Retina (tissue), 1 donor: ENCODE measurements at regions not wholly inside any gene's neighbourhood (a gene's known extent, or its start where the extent isn't known, plus 50 kb on each side); places are given as distances from the start of the nearest gene placed in this dataset.

Source experiments
- DNase-seq: peaks from one replicate; pipeline ENCODE4 v3.0.0-alpha.2; 2016

DNA sequence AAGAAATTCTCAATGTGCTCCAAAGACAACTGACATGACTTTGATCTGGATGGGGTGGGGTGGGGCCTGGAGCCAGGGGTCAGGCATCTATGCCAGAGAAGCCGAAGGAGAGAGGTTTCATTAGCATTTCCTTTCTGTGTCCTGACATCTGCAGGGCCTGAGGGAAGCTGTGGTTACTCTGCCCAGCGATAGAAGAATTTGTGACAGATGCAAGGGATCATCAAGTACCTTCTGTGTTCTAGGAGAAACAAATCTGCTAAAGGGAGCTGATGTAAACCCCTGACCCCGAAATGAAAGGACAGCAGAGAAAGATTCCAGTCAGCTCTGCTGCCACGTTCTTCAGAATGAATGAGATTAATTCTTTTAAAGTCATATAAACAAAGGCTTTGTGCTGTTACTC is 335.7 kb downstream of the PRELID2 start:
- no peak for DNase-seq

DNA sequence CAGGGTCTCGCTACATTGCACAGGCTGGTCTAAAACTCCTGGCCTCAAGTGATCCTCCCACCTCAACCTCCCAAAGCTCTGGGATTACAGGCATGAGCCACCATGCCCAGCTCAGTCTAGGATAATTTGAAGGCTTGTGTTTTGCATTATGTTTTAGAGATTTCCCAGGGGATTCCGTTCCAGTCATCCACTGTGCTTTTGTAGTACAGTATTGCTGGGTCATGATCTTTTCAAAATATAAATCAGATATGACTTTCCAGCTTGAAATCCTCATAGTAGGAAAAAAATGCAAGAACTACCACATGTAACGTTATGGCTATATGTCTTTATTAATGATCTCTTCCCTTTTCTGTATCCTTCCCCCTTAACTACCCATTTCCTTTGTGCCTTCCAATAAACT is 338.1 kb downstream of the PRELID2 start:
- DNase-seq = no peak

DNA sequence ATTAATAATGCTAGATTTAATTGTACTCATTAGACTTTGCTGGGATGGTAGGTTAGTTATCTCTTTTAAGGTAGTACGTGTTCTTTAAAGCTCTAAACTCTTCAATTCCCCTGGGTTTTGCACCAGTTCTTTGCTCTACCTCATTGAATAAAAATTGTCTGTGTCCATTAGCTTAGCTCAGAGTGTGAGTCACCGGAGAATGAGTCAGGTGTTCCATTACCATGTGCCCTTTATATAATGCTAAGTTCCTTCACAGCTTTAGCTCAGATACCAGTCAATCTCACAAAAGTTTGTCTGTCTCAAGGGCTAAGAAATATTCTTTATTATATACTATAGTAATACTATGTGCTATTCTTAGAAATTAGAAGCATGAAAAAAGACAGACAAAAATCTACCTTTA is 339.4 kb downstream of the PRELID2 start:
- no peak for DNase-seq

DNA sequence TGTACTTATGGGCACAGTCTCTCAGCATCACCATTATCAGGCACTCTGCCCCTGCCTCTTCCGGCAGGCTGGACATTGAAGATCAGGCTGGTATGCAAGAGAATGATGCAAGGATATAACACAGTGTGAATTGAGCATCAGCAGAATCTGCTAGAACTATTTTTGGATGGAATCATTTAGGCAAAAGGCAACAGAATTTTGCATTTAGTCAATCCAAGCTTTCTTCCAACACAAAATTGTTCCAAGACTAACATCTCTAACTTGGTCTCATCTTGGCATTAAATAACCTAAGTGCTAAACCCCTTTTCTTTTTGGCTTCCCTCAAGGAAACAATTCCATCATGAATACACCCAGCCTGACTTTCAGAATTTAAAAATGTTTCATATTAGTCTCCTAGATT is 339.9 kb downstream of the PRELID2 start:
- no peak for DNase-seq

DNA sequence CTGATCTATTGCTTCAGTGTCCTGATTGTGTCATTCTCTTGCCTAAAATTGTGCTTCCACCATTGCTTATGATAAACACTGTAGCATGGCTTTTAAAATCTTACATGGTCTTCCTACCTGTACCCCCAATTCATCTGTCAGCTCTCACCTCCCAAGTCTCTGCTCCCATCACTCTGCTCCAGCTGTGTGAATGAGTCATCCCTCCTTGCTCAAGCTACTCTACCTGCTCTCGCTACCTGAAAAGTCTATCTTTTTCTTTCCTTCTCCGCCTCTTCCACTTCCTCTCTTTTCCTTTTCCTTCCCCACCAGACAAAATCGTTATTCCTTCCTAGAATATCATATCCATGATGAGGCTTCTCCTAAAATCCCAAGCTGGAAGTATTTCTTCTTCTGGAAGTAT is 341.7 kb downstream of the PRELID2 start:
- no peak for DNase-seq

DNA sequence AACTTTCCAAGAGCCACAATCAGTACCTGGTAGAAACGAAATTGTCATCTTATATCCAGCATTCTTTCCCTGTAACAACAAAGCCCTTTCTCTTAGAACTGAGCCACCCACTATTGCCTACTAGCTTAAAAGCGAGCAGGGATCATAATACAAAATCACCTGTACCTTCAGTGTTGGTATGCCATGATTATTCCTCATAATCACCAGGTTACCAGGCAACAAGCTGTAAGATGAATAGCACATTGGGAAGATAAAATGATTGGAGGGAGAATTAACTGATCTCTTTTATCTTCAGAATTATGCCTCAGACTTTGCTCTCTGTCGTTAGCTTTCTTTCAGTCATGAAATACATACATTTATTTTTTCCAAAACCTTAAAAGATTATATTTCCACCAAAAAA is 345.6 kb downstream of the PRELID2 start:
- no peak for DNase-seq

DNA sequence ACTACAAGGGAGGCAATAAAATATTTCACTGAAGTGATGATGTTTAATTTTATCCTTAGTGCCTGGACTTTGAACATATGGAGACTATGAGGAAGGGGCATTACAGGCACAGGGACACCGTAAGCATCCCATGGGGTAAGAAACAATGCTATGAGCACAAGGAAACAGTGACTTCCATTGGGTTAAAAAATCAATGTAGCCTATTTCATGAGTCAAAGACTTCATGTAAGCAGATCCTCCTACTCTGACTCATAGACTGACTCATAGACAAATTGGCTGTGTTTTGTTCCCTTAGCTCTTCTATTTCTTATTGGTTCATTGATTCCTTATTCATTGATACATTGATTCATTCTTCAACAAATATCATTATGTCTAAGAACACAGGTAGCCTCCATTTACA is 351.0 kb downstream of the PRELID2 start:
- no peak for DNase-seq

DNA sequence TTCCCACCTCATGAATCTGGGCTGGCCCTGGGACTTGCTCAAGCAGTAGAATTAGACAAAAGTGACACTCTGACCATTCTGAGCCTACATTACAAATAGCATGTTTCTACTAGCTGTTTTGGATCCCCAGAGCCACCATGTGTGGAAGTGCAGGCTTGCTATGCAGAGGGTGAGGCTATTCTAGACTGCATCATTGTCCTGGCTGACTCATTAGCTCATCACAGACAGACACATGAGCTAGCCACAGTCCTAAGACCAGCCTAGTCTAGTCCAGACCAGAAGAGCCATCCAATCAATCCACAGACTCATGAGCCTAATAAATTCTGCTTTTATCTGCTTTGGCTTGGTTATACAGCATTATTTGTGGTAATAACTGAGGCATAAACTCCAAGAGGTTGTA is 351.9 kb downstream of the PRELID2 start:
- DNase-seq = no peak

DNA sequence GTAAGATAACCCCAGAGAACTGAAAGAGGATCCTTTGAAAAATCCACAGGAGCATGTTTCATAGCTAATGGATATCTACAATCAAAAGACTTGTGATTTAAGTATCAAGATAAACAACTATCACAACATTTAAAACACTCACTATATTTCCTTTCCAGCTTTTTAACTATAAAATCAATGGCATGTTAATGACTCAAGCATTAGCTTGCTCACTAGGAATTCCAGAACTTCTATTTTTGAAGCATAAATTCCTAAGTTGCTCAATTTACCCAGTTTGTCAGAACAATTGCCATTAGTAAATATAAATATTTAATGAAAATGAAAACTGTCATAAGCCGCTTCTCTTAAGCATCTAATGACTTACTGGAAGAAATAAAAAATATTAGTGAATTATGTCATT is 355.3 kb downstream of the PRELID2 start:
- no peak for DNase-seq

DNA sequence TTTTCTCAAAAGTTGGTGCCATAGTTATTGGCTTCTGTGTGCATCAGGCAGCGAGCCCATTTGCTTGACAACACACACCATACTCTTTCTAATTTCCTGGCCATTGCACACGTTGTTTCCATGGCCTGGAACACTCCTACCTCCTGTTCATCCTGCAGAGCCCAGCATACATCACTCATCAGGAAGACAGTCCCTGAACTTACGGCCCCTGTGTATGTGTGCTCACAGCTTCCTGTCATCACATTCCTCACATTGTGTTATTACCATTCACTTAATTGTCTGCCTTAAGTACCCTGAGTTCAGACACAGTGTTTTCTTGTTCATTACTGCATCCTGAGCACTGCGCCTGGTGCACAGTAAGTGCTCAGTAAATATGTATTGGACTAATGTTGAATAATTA is 355.9 kb downstream of the PRELID2 start:
- no peak for DNase-seq

DNA sequence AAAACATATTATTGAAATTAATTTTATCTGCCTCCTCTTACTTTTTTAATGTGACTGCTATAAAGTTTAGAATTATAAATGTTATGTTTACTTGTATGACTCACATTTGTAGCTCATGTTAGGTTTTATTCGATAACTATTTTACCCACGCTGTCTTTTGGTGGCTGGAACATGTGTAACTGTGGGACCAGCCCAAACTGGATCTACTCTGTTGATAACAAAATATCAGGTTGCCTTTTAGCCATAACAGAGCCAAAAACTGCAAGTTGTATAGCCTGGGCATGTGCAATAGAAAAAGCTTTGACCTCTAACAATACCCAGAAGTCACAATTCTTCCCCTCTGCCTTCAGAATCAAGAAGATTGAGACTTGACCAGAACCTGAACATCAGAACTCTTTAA is 356.5 kb downstream of the PRELID2 start:
- DNase-seq = no peak

DNA sequence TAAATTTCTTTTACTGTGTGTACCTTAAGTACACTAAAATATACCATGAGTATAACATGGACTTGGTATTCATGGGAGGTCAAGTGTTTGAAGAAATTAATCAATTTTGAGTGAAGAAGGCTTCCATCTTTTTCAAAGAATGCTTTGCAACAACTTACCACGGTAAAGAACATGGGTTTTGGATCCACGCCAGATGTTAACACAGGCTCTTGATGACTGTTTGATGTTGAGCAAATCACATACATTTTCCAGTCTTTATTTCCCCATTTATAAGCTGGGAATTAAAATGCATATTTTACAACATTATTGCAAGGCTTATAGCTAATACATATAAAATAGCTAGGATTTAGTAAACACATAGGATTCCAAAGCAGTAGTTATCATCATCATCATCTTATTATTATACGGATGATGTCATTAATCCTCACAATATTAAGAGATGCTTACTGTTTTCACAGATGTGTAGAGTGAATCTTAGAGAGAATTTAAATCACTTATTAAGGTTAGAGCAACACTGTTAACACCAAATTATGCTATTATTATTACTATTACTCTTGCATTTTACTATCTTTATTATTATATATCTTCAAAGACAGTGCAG is 362.0 kb downstream of the PRELID2 start:
- DNase-seq = no peak

DNA sequence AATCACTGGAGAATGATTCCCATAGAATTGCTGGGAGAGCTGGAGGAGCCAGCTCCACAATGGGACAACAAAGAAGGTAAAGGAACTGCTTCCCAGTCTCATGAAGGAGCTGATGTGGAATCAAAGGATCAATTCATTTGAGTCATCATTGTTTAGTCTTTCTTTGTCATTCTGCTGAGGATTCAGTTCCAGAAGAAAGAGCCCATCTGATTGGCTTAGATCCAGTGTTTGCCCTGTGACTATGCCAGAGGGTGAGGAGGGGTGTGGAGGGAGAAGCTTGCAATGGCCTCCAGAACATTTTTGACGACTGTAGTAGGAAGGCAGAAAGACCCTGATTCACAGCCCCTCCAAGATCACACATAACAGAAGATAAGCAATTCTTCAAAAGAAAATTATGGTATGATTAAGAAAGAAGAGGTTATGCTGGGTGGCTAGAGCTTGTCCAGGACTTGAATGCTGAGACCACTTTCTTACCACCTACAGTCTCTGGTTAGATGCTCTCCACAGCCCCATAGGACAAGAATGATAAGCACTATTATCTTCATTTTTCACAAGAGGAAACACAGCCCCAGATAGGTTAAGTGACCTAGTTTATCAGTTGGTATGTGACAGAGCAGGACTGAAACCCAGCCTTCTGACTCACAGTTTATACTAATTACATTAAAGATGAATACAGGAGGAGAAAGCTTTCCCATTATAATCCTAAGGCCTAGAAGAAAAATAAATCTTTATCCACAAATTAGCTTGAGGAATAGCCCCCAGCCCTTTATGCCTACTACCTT is 363.1 kb downstream of the PRELID2 start:
- DNase-seq = no peak

DNA sequence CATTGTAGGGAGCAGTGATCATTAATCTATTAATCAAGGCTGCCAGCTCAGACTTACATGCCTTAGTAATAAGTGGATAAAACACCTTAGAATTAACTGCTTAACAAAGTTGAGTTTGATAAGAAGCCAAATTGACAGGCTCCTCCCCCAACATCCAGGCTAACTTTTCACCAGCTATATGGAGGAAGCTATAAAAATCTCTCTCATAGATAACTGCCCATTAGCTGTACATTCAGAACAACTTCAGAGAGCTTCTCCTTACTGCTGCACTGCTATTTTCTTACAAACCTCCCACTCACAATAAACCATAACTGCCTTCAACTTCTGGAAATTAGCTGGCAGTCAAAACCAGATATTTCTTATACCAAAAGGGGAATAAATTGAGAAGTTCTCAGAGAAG is 364.1 kb downstream of the PRELID2 start:
- DNase-seq = no peak

DNA sequence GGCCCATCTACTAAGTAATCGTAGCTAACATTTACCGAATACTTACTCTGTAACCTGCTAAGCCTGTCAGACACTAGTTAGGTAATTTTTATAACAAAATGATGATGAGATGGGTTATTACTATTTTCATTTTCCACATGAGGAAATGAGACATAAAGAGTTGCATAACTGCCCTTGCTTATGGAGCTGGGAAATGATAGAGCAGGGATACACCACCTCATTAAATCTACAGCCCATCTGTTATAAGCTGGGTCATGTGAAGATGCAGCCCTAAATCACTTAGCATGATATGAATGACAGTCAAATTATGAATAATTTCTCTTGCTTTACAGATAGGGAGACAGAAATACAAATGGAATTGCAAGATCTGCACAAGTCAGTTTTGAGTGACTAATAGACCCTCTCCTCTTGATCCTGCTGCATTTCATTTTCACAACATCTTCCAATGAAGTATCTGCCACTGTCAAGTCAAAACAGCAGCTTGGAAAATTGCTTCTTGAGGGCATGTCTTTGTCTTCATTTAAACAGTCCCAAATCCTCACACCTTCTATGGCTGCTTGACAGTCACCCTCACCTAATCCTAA is 364.7 kb downstream of the PRELID2 start:
- DNase-seq = peak; percentile 7

DNA sequence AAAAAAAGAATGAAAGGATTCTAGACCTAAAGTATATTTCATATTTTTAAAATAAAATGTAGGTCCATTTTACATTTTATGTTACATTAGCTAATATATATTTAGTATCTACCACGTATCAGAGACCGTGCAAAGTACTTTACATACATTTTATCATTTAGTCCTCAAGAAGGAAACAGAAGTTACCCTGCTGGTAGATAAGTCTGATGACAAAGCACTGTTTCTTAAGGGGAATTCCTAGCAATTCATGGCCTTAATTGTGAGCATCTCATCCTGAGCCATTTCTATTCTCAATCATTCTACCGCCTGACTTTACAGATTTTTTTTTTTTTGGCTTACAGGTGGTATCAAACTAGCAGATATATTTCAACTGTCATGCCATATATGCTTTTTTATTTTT is 367.7 kb downstream of the PRELID2 start:
- DNase-seq = no peak

DNA sequence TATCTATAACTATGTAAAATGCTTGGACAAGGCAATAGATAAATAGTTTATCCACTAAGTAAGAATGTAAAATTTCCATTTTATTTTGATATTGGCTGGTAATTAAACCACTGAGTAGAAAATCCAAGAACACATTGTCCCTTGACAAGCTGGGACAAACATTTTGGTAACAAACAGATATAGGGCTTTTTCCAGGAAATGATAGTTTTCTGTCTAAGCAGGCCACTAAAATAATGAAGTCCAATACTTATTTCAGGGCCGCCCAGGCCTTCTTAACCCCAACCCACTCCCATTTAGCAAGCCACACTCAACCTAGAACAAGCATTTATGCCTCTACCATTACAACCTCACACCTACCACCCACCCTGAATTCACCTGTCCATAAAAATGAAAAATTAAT is 368.6 kb downstream of the PRELID2 start:
- DNase-seq = no peak

DNA sequence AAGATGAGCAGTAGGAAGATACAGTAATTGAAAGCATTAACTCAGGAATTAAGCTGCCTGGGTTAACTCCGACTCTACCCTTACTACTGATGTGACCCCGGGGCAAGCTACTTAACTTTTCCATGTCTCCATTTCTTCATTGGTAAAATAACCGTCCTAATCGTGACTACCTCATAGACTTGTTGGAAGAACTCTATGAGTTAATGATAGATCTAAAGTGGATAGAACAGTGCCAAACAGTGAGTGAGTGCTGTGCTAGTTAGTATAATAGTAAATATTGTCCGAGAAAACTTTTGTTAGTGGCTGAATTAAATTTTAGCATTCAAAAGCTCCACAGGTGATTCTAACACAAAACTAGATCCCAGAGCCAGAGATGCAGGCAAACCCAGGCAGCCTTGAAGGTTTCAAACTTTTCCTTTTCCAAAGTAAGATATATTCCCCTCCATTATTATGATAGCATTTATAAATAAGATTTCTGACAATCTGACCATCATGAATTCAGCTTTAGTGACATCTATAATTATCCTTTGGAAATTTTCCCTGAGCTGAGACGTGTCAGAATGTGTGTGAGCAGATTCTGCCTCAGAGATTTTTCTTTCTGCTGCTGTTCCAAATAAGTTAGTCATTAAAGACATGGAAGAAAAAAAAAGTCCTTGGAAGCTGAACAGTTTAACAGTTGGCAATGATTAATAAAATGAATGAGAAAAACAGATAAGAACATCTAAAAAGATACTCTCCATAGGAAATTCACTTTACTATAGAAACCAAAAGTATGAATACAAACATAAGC is 369.5 kb downstream of the PRELID2 start:
- no peak for DNase-seq

DNA sequence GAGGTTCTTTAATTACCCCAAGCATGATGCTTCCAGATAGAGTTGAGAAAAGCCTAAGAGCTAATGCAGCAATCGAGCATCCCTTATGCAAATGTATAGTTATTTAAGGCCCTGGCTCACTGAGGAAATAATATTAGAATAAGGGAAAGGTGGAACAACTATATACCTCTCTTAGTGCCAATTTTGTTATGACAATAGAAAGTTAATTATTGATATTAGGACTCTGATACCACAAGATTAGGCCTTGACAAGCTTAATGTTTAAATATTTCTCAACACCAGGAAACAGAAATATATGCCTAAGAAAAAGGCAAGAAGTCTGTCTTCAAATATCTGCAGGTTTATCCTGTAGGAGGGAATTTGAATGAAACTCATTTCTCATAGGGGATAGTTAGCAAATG is 371.0 kb downstream of the PRELID2 start:
- no peak for DNase-seq

DNA sequence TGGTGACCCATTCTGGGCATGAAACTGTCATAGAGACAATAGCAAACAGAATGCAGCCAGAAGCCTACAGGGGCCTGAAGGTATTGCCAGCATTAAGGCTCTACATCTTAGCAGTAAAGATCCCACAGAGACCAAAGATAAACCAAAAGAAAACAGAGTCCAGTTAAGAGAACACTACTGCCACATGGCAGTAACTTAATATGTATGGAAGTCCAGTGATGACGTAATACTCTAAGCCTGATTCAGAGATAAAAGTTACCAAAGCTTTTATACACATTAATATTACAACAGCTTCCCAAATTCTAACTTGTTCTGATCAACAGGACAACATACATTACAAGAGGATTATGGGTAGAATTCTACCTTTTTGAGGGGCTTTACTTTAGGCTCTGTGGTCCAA is 371.5 kb downstream of the PRELID2 start:
- no peak for DNase-seq

DNA sequence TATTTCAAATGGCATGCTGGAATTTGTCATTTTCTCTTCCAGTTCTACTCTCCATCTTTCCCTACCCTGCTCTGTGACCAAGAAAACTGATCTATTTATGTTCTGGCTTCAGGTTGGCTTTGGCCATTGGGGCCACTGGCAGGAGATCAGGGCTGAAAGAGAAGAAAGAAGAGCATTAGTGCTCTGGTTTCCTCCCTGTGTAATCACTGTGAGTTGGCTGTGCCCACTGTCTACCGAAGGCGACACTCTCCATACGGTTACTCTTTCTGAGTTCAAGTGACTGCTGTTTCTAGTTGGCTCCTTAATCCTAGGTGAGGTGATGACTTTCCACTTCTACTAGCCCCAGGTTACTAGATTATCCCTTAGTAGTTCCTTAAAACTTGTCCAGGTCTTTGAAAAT is 372.6 kb downstream of the PRELID2 start:
- no peak for DNase-seq

DNA sequence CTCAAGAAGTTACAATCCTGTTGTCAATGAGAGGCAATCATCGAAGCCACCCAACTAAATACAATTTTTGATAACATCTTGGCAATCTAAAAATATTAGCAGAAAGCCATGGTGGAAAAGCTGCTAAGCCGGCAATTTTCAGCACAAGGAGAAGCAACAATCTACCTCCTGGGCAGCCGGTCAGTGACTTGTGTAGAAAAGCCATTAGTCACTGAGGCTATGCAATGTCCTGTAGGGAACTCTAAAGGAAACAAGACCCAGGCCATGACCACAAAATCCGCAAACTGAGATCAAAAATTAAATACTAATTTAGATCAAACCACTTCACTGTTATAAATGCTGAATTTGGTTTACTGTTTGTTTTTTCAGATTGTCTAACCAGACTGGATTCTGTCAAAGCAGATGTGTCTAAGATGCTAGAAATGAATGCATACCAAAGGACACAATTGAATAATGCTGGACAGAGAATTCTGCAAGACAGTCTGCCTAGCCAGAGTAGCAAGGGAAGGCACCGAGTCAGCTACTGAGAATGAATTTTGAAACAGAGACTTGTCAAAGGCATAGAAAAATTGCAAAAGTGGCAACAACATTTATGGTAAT is 384.8 kb downstream of the PRELID2 start:
- DNase-seq = no peak

DNA sequence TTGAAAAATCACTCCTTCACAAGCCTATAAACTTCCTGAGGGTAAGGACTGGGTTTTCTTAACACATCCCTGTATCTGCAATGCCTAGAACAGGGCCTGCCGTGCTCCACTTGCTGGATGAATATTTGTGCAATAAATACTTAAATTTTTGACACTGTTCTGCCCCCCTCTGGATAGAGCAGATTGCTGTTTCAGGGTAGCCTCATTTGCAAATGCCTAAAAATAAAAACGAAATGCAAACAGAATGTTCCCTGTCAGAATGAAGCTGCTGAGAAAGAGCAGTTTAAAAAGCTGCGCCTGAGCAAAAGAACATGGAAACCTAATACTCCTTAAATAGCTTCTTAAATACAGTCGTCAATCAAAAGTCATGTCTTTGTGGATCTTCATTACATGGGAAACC is 385.3 kb downstream of the PRELID2 start:
- DNase-seq = no peak
